IPS-18c (cell line): ENCODE measurements at regions not wholly inside any gene's neighbourhood (a gene's known extent, or its start where the extent isn't known, plus 50 kb on each side); places are given as distances from the start of the nearest gene placed in this dataset.

Experiments used
- H3K4me3 ChIP-seq: 2 replicates; pipeline ENCODE4 v1.7.0; 2013; ENCODE audit warnings: low read depth, mild to moderate bottlenecking, low read length, moderate library complexity; ENCODE audit not compliant: insufficient read depth
- H3K9me3 ChIP-seq: one replicate; pipeline ENCODE4 v1.6.1; 2013; ENCODE audit warnings: mild to moderate bottlenecking, low read length, moderate library complexity; ENCODE audit not compliant: control insufficient read depth, insufficient read depth

- no peaks in the 10 kb centered on the region for H3K9me3 ChIP-seq
- H3K4me3 ChIP-seq: no peak overlapping the region
Measured at GRCh38 chr6:22020299-22021003, 276.4 kb downstream of the PRL start.

- H3K4me3 ChIP-seq: no peak overlapping the region
Measured at GRCh38 chr6:22021966-22022365, 274.9 kb downstream of the PRL start.

GRCh38 chr6:22023937-22024336 is 272.9 kb downstream of the PRL start:
- no peaks in the 10 kb centered on the region for H3K9me3 ChIP-seq
- H3K4me3 ChIP-seq: no peak overlapping the region

More at GRCh38 chr6:22021966-22022365, 274.9 kb downstream of the PRL start:
- H3K9me3 ChIP-seq: no peaks in the 10 kb centered on the region

- Histone ChIP-seq H3K4me3 (no peak overlapping the region), H3K9me3 (no peaks in the 10 kb centered on the region)
Measured at GRCh38 chr6:22024973-22025467, 271.8 kb downstream of the PRL start.

- Histone ChIP-seq H3K9me3 (no peaks in the 10 kb centered on the region), H3K4me3 (no peak overlapping the region; the same call in 1 of the 2 replicates)
Measured at GRCh38 chr6:22025468-22026163, 271.2 kb downstream of the PRL start.

GRCh38 chr6:22026164-22026678 is 270.6 kb downstream of the PRL start:
- Histone ChIP-seq H3K9me3 (no peaks in the 10 kb centered on the region), H3K4me3 (no peak overlapping the region; the same call in 1 of the 2 replicates)

- H3K9me3 ChIP-seq: no peaks in the 10 kb centered on the region
- no peak overlapping the region for H3K4me3 ChIP-seq
Measured at GRCh38 chr6:22027040-22027725, 269.7 kb downstream of the PRL start.

- Histone ChIP-seq H3K9me3 (no peaks in the 10 kb centered on the region), H3K4me3 (no peak overlapping the region)
Measured at GRCh38 chr6:22028403-22029090, 268.3 kb downstream of the PRL start.

GRCh38 chr6:22029171-22029570 is 267.7 kb downstream of the PRL start:
- no peaks in the 10 kb centered on the region for H3K9me3 ChIP-seq
- no peak overlapping the region for H3K4me3 ChIP-seq

- no peaks in the 10 kb centered on the region for H3K9me3 ChIP-seq
Measured at GRCh38 chr6:22030730-22031619, 265.9 kb downstream of the PRL start.

GRCh38 chr6:22035690-22036089 is 261.1 kb downstream of the PRL start:
- no peak overlapping the region for H3K4me3 ChIP-seq
- H3K9me3 ChIP-seq: no peaks in the 10 kb centered on the region

More at GRCh38 chr6:22030730-22031619, 265.9 kb downstream of the PRL start:
- no peak overlapping the region for H3K4me3 ChIP-seq

- Histone ChIP-seq H3K9me3 (no peaks in the 10 kb centered on the region), H3K4me3 (no peak overlapping the region)
Measured at GRCh38 chr6:22036275-22036674, 260.6 kb downstream of the PRL start.

GRCh38 chr6:22036699-22037098 is 260.1 kb downstream of the PRL start:
- no peaks in the 10 kb centered on the region for H3K9me3 ChIP-seq

GRCh38 chr6:22041797-22042480 is 254.9 kb downstream of the PRL start:
- no peak overlapping the region for H3K4me3 ChIP-seq

More at GRCh38 chr6:22036699-22037098, 260.1 kb downstream of the PRL start:
- H3K4me3 ChIP-seq: no peak overlapping the region

GRCh38 chr6:22042706-22043105 is 254.1 kb downstream of the PRL start:
- H3K4me3 ChIP-seq: no peak overlapping the region
- no peaks in the 10 kb centered on the region for H3K9me3 ChIP-seq

More at GRCh38 chr6:22041797-22042480, 254.9 kb downstream of the PRL start:
- no peaks in the 10 kb centered on the region for H3K9me3 ChIP-seq
